ENCODE measurements at regions not wholly inside any gene's neighbourhood (a gene's known extent, or its start where the extent isn't known, plus 50 kb on each side); places are given as distances from the start of the nearest gene placed in this dataset.

GRCh38 chr1:37085393-37085792, 51.1 kb upstream of the GRIK3 start:
- peaks cover 2 to 8% of the 10 kb centered on the region in 2 donors for H3K27me3 ChIP-seq (ENCODE audit: control insufficient read depth in 1 of 2, insufficient read depth in 2 of 2, low read length in 2 of 2)
- no peak overlapping the region for H3K4me3 ChIP-seq (ENCODE audit: low read length in 2 of 2)
- no peak overlapping the region for H3K9ac ChIP-seq (ENCODE audit: low read length in 2 of 2)

GRCh38 chr1:37089750-37090149, 55.4 kb upstream of the GRIK3 start:
- H3K27ac ChIP-seq (ENCODE audit: low read length) = no peak overlapping the region
- no peak overlapping the region for H3K9ac ChIP-seq (ENCODE audit: low read length in 2 of 2)
- H3K9me3 ChIP-seq (ENCODE audit: control insufficient read depth in 2 of 2, low read length in 2 of 2) = peaks cover 0 to 3% of the 10 kb centered on the region in 2 donors
- no peak overlapping the region for H3K4me3 ChIP-seq (ENCODE audit: low read length in 2 of 2)
- H3K4me1 ChIP-seq (ENCODE audit: control insufficient read depth, insufficient read depth, low read length) = no peaks in the 10 kb centered on the region
- peaks cover 9 to 14% of the 10 kb centered on the region in 2 donors for H3K27me3 ChIP-seq (ENCODE audit: control insufficient read depth in 1 of 2, insufficient read depth in 2 of 2, low read length in 2 of 2)
- no peaks in the 10 kb centered on the region for H3K36me3 ChIP-seq (ENCODE audit: control insufficient read depth in 2 of 2, insufficient read depth in 2 of 2, low read length in 2 of 2)

More at GRCh38 chr1:37085393-37085792, 51.1 kb upstream of the GRIK3 start:
- Histone ChIP-seq H3K4me1 (ENCODE audit: control insufficient read depth, insufficient read depth, low read length) (no peaks in the 10 kb centered on the region), H3K9me3 (ENCODE audit: control insufficient read depth in 2 of 2, low read length in 2 of 2) (no peaks in the 10 kb centered on the region), H3K27ac (ENCODE audit: low read length) (no peak overlapping the region), H3K36me3 (ENCODE audit: control insufficient read depth in 2 of 2, insufficient read depth in 2 of 2, low read length in 2 of 2) (no peaks in the 10 kb centered on the region)

GRCh38 chr1:37090671-37091070, 56.4 kb upstream of the GRIK3 start:
- Histone ChIP-seq H3K9ac (ENCODE audit: low read length in 2 of 2) (no peak overlapping the region), H3K36me3 (ENCODE audit: control insufficient read depth in 2 of 2, insufficient read depth in 2 of 2, low read length in 2 of 2) (no peaks in the 10 kb centered on the region), H3K27ac (ENCODE audit: low read length) (no peak overlapping the region), H3K4me3 (ENCODE audit: low read length in 2 of 2) (no peak overlapping the region), H3K4me1 (ENCODE audit: control insufficient read depth, insufficient read depth, low read length) (no peaks in the 10 kb centered on the region), H3K9me3 (ENCODE audit: control insufficient read depth in 2 of 2, low read length in 2 of 2) (peaks cover 0 to 3% of the 10 kb centered on the region in 2 donors), H3K27me3 (ENCODE audit: control insufficient read depth in 1 of 2, insufficient read depth in 2 of 2, low read length in 2 of 2) (peaks cover 12 to 18% of the 10 kb centered on the region in 2 donors)

- peaks cover 0 to 3% of the 10 kb centered on the region in 2 donors for H3K9me3 ChIP-seq (ENCODE audit: control insufficient read depth in 2 of 2, low read length in 2 of 2)
- H3K9ac ChIP-seq (ENCODE audit: low read length in 2 of 2) = no peak overlapping the region
- H3K27ac ChIP-seq (ENCODE audit: low read length) = no peak overlapping the region
- no peaks in the 10 kb centered on the region for H3K36me3 ChIP-seq (ENCODE audit: control insufficient read depth in 2 of 2, insufficient read depth in 2 of 2, low read length in 2 of 2)
- H3K27me3 ChIP-seq (ENCODE audit: control insufficient read depth in 1 of 2, insufficient read depth in 2 of 2, low read length in 2 of 2) = peaks cover 12 to 19% of the 10 kb centered on the region in 2 donors
- H3K4me1 ChIP-seq (ENCODE audit: control insufficient read depth, insufficient read depth, low read length) = no peaks in the 10 kb centered on the region
- no peak overlapping the region for H3K4me3 ChIP-seq (ENCODE audit: low read length in 2 of 2)
Measured at GRCh38 chr1:37092937-37093336, 58.6 kb upstream of the GRIK3 start.

- Histone ChIP-seq H3K9me3 (ENCODE audit: control insufficient read depth in 2 of 2, low read length in 2 of 2) (peaks cover 0 to 3% of the 10 kb centered on the region in 2 donors), H3K4me3 (ENCODE audit: low read length in 2 of 2) (no peak overlapping the region), H3K9ac (ENCODE audit: low read length in 2 of 2) (no peak overlapping the region), H3K27ac (ENCODE audit: low read length) (no peak overlapping the region), H3K4me1 (ENCODE audit: control insufficient read depth, insufficient read depth, low read length) (no peaks in the 10 kb centered on the region), H3K27me3 (ENCODE audit: control insufficient read depth in 1 of 2, insufficient read depth in 2 of 2, low read length in 2 of 2) (peaks cover 12 to 19% of the 10 kb centered on the region in 2 donors), H3K36me3 (ENCODE audit: control insufficient read depth in 2 of 2, insufficient read depth in 2 of 2, low read length in 2 of 2) (no peaks in the 10 kb centered on the region)
Measured at GRCh38 chr1:37094302-37094701, 60.0 kb upstream of the GRIK3 start.

GRCh38 chr1:37096523-37096922, 62.2 kb upstream of the GRIK3 start:
- H3K9me3 ChIP-seq (ENCODE audit: control insufficient read depth in 2 of 2, low read length in 2 of 2) = peaks cover 3% of the 10 kb centered on the region in 2 donors
- H3K9ac ChIP-seq (ENCODE audit: low read length in 2 of 2) = no peak overlapping the region
- no peaks in the 10 kb centered on the region for H3K36me3 ChIP-seq (ENCODE audit: control insufficient read depth in 2 of 2, insufficient read depth in 2 of 2, low read length in 2 of 2)
- peaks cover 12 to 24% of the 10 kb centered on the region in 2 donors for H3K27me3 ChIP-seq (ENCODE audit: control insufficient read depth in 1 of 2, insufficient read depth in 2 of 2, low read length in 2 of 2)
- H3K4me1 ChIP-seq (ENCODE audit: control insufficient read depth, insufficient read depth, low read length) = no peaks in the 10 kb centered on the region
- H3K27ac ChIP-seq (ENCODE audit: low read length) = no peak overlapping the region
- no peak overlapping the region for H3K4me3 ChIP-seq (ENCODE audit: low read length in 2 of 2)

- no peak overlapping the region for H3K9ac ChIP-seq (ENCODE audit: low read length in 2 of 2)
- peaks cover 11 to 27% of the 10 kb centered on the region in 2 donors for H3K27me3 ChIP-seq (ENCODE audit: control insufficient read depth in 1 of 2, insufficient read depth in 2 of 2, low read length in 2 of 2)
- no peaks in the 10 kb centered on the region for H3K36me3 ChIP-seq (ENCODE audit: control insufficient read depth in 2 of 2, insufficient read depth in 2 of 2, low read length in 2 of 2)
- peaks cover 3% of the 10 kb centered on the region in 2 donors for H3K9me3 ChIP-seq (ENCODE audit: control insufficient read depth in 2 of 2, low read length in 2 of 2)
- H3K4me1 ChIP-seq (ENCODE audit: control insufficient read depth, insufficient read depth, low read length) = no peaks in the 10 kb centered on the region
- H3K27ac ChIP-seq (ENCODE audit: low read length) = no peak overlapping the region
- H3K4me3 ChIP-seq (ENCODE audit: low read length in 2 of 2) = no peak overlapping the region
Measured at GRCh38 chr1:37097731-37098130, 63.4 kb upstream of the GRIK3 start.

GRCh38 chr1:37098237-37098636, 63.9 kb upstream of the GRIK3 start:
- no peak overlapping the region for H3K9ac ChIP-seq (ENCODE audit: low read length in 2 of 2)
- H3K4me1 ChIP-seq (ENCODE audit: control insufficient read depth, insufficient read depth, low read length) = no peaks in the 10 kb centered on the region
- no peak overlapping the region for H3K4me3 ChIP-seq (ENCODE audit: low read length in 2 of 2)
- H3K27me3 ChIP-seq (ENCODE audit: control insufficient read depth in 1 of 2, insufficient read depth in 2 of 2, low read length in 2 of 2) = peaks cover 8 to 24% of the 10 kb centered on the region in 2 donors
- H3K27ac ChIP-seq (ENCODE audit: low read length) = no peak overlapping the region
- no peaks in the 10 kb centered on the region for H3K36me3 ChIP-seq (ENCODE audit: control insufficient read depth in 2 of 2, insufficient read depth in 2 of 2, low read length in 2 of 2)
- peaks cover 0 to 3% of the 10 kb centered on the region in 2 donors for H3K9me3 ChIP-seq (ENCODE audit: control insufficient read depth in 2 of 2, low read length in 2 of 2)

GRCh38 chr1:37100310-37100709, 66.0 kb upstream of the GRIK3 start:
- H3K9me3 ChIP-seq (ENCODE audit: control insufficient read depth in 2 of 2, low read length in 2 of 2) = peaks cover 0 to 3% of the 10 kb centered on the region in 2 donors
- H3K4me1 ChIP-seq (ENCODE audit: control insufficient read depth, insufficient read depth, low read length) = no peaks in the 10 kb centered on the region
- H3K9ac ChIP-seq (ENCODE audit: low read length in 2 of 2) = no peak overlapping the region
- H3K36me3 ChIP-seq (ENCODE audit: control insufficient read depth in 2 of 2, insufficient read depth in 2 of 2, low read length in 2 of 2) = no peaks in the 10 kb centered on the region
- H3K4me3 ChIP-seq (ENCODE audit: low read length in 2 of 2) = no peak overlapping the region
- no peak overlapping the region for H3K27ac ChIP-seq (ENCODE audit: low read length)
- peaks cover 3 to 11% of the 10 kb centered on the region in 2 donors for H3K27me3 ChIP-seq (ENCODE audit: control insufficient read depth in 1 of 2, insufficient read depth in 2 of 2, low read length in 2 of 2)

- H3K27ac ChIP-seq (ENCODE audit: low read length) = no peak overlapping the region
- no peaks in the 10 kb centered on the region for H3K36me3 ChIP-seq (ENCODE audit: control insufficient read depth in 2 of 2, insufficient read depth in 2 of 2, low read length in 2 of 2)
- no peak overlapping the region for H3K9ac ChIP-seq (ENCODE audit: low read length in 2 of 2)
- peaks cover 0 to 3% of the 10 kb centered on the region in 2 donors for H3K9me3 ChIP-seq (ENCODE audit: control insufficient read depth in 2 of 2, low read length in 2 of 2)
- no peaks in the 10 kb centered on the region for H3K4me1 ChIP-seq (ENCODE audit: control insufficient read depth, insufficient read depth, low read length)
- no peak overlapping the region for H3K4me3 ChIP-seq (ENCODE audit: low read length in 2 of 2)
- peaks cover 0 to 7% of the 10 kb centered on the region in 2 donors for H3K27me3 ChIP-seq (ENCODE audit: control insufficient read depth in 1 of 2, insufficient read depth in 2 of 2, low read length in 2 of 2)
Measured at GRCh38 chr1:37102656-37103382, 68.5 kb upstream of the GRIK3 start.

GRCh38 chr1:37105911-37106310, 71.6 kb upstream of the GRIK3 start:
- H3K4me3 ChIP-seq (ENCODE audit: low read length in 2 of 2) = no peak overlapping the region
- no peak overlapping the region for H3K27ac ChIP-seq (ENCODE audit: low read length)
- peaks cover 0 to 3% of the 10 kb centered on the region in 2 donors for H3K9me3 ChIP-seq (ENCODE audit: control insufficient read depth in 2 of 2, low read length in 2 of 2)
- no peaks in the 10 kb centered on the region for H3K36me3 ChIP-seq (ENCODE audit: control insufficient read depth in 2 of 2, insufficient read depth in 2 of 2, low read length in 2 of 2)
- no peak overlapping the region for H3K9ac ChIP-seq (ENCODE audit: low read length in 2 of 2)
- H3K27me3 ChIP-seq (ENCODE audit: control insufficient read depth in 1 of 2, insufficient read depth in 2 of 2, low read length in 2 of 2) = peaks cover 0 to 7% of the 10 kb centered on the region in 2 donors
- no peaks in the 10 kb centered on the region for H3K4me1 ChIP-seq (ENCODE audit: control insufficient read depth, insufficient read depth, low read length)
